DND-41 (cell line): ENCODE measurements at regions not wholly inside any gene's neighbourhood (a gene's known extent, or its start where the extent isn't known, plus 50 kb on each side); places are given as distances from the start of the nearest gene placed in this dataset.
"Not testable (repeated sequence)": the region's sequence is repeated elsewhere in the genome, so short reads cannot be mapped to it uniquely, and the experiment has no call there.

ENCODE experiments used
- ATAC-seq: fragments of 200-7000 bp; cut with Tn5 transposase; 3 replicates; pipeline ENCODE4 v1.9.1; 2021; ENCODE audit warnings: low read depth; ENCODE audit not compliant: insufficient read depth
- DNase-seq: peaks from one replicate; pipeline ENCODE4 v3.0.0-alpha.2; 2020
- H2AFZ ChIP-seq: 2 replicates; pipeline ENCODE4 v1.6.0; 2012; ENCODE audit warnings: low read depth, low read length
- H3K27ac ChIP-seq: 2 replicates; pipeline ENCODE4 v1.5.1; 2012; ENCODE audit warnings: low read length, inconsistent platforms
- H3K27me3 ChIP-seq: fragments of 200-600 bp; sonication (generic); 2 replicates; pipeline ENCODE4 v1.6.0; 2012; ENCODE audit warnings: low read length, mild to moderate bottlenecking, inconsistent platforms; ENCODE audit not compliant: insufficient read depth, poor library complexity
- H3K36me3 ChIP-seq: 2 replicates; pipeline ENCODE4 v1.5.1; 2012; ENCODE audit warnings: low read length, inconsistent platforms; ENCODE audit not compliant: insufficient read depth
- H3K4me1 ChIP-seq: 2 replicates; pipeline ENCODE4 v1.5.1; 2012; ENCODE audit warnings: mild to moderate bottlenecking, low read length; ENCODE audit not compliant: insufficient read depth
- H3K4me2 ChIP-seq: 2 replicates; pipeline ENCODE4 v1.6.0; 2012; ENCODE audit warnings: mild to moderate bottlenecking, moderate library complexity, low read length, inconsistent platforms; ENCODE audit not compliant: insufficient read depth
- H3K4me3 ChIP-seq, 2 experiments: fragments of 200-600 bp in 1 of 2; shearing (Covaris generic) in 1 of 2; 2 replicates each; pipeline ENCODE4 v1.5.1; 2012 to 2016; ENCODE audit warnings: inconsistent platforms in 2 of 2, low read length in 2 of 2, mild to moderate bottlenecking in 2 of 2, low read depth in 1 of 2, moderate library complexity in 1 of 2
- H3K79me2 ChIP-seq: 2 replicates; pipeline ENCODE4 v1.6.0; 2012; ENCODE audit warnings: low read length, inconsistent platforms; ENCODE audit not compliant: insufficient read depth
- H3K9ac ChIP-seq: 2 replicates; pipeline ENCODE4 v1.6.0; 2012; ENCODE audit warnings: low read depth, mild to moderate bottlenecking, inconsistent platforms, low read length, moderate library complexity
- H3K9me3 ChIP-seq: 2 replicates; pipeline ENCODE4 v1.5.1; 2012; ENCODE audit warnings: low read length, moderate library complexity, mild to moderate bottlenecking, inconsistent platforms; ENCODE audit not compliant: insufficient read depth, severe bottlenecking
- H4K20me1 ChIP-seq: 2 replicates; pipeline ENCODE4 v1.6.0; 2012; ENCODE audit warnings: low read length; ENCODE audit not compliant: insufficient read depth
- EZH2 ChIP-seq: IDR thresholded peaks from 3 replicates; pipeline ENCODE4 v1.6.1; 2012; ENCODE audit warnings: borderline replicate concordance, low read depth, mild to moderate bottlenecking, moderate library complexity, low read length, inconsistent platforms; ENCODE audit not compliant: severe bottlenecking
- TF ChIP-seq, protein P1 (sequence below): IDR thresholded peaks from 2 replicates; pipeline ENCODE4 v1.5.1; 2012; ENCODE audit warnings: borderline replicate concordance, low read length, moderate library complexity, mild to moderate bottlenecking; ENCODE audit not compliant: poor library complexity, severe bottlenecking; ENCODE audit errors: extremely low read depth

DNA sequence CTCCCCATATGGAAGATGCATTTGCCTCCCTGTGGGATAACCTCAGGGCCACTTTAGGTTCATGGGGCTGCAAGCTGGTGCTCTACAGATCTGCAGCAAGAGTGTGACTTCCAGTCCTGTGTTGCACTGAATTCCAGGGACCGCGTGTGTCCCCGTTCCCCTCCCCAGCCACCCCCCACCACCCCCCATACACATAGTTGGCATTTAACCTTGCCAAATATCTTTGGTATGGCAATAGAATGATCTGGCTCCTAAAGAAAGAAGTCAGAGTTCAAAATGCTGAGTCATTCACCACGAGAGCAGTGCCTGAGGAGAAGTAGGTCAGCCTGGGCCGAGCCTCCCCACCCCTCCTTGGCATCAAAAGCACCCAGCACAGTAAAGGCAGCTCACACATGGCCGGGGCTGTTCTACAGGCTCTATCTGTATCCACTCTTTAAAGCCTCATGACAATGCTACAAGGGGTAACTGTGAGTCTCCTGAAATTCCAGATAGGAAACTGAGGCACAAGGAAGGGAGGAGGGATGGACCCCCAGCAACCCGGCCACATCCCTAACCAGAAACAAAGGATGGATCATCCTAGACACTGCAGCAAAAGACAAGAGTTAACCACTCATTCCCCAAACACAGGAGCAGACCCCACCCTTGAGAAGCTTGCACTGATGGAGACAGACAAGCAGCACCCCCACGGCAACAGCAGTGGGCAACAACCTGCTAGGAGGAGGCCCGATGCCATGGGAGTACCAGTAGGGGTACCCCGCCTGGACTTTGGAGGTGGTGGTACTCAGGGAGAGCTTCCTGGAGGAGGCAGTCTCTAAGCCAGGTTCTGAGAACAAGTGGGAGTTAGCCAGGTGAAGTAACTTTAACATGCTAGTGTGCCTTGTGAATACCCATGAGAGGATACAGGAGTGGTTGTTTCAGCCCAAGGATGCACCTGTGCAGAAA lies 70.3 kb upstream of the NANOS1 start:
- Histone ChIP-seq H3K79me2 (no peaks in the 10 kb centered on the region), H3K9ac (no peak overlapping the region), H3K27me3 (no peaks in the 10 kb centered on the region), H3K36me3 (no peaks in the 10 kb centered on the region), H2AFZ (no peak overlapping the region), H3K4me1 (peaks cover 11% of the 10 kb centered on the region), H3K27ac (no peak overlapping the region), H4K20me1 (no peaks in the 10 kb centered on the region), H3K9me3 (no peaks in the 10 kb centered on the region), H3K4me2 (no peak overlapping the region), H3K4me3 (no peak overlapping the region)
- DNase-seq: peak; percentile 63
- ATAC-seq: peak; percentile 95
- TF ChIP-seq, protein P1, sequence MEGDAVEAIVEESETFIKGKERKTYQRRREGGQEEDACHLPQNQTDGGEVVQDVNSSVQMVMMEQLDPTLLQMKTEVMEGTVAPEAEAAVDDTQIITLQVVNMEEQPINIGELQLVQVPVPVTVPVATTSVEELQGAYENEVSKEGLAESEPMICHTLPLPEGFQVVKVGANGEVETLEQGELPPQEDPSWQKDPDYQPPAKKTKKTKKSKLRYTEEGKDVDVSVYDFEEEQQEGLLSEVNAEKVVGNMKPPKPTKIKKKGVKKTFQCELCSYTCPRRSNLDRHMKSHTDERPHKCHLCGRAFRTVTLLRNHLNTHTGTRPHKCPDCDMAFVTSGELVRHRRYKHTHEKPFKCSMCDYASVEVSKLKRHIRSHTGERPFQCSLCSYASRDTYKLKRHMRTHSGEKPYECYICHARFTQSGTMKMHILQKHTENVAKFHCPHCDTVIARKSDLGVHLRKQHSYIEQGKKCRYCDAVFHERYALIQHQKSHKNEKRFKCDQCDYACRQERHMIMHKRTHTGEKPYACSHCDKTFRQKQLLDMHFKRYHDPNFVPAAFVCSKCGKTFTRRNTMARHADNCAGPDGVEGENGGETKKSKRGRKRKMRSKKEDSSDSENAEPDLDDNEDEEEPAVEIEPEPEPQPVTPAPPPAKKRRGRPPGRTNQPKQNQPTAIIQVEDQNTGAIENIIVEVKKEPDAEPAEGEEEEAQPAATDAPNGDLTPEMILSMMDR: no peak

DNA sequence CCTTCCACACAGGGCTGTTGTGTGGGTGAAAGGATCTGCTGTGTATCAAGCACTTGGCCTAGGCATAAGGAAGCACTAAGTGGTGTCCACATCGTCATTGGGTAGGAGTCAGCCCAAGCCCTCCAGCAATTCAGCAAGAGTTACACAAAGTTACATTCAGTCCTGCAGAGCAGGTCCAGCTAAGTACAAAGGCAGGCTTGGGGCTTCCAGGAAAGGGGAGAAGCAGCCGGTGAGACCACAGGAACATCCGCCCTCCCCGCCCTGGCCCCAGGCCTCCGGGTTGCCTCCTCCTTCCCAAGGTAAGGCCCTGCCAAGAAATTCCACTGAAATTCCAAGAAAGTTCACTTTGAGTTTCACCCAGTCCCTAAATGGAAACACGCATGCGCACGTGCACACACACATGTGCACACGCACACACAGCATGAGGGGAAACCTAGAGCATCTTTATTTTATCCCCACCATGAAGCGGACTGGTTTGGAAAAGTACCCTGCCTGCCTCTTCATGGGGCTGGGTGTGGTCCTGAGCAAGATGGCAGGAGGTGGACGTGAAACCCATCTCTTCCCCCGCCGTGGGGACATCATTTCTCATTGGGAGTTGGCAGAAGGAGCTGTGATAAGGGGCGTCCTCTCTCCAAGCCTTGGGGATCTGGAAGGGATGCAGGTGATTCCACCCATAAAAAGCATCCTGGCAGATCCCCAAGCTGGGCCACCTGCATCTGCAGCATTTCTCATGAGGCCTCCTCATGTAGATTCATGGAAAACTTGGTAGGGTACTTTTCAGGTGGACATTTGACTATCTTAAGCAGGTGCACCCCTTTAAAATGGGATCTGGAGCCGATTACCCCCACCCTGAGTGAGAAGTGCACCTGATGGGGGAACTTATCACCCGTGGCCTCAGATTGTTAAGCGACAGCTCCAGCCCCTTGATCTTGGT lies 69.1 kb upstream of the NANOS1 start:
- H2AFZ ChIP-seq: no peak overlapping the region
- H3K27ac ChIP-seq: no peak overlapping the region

DNA sequence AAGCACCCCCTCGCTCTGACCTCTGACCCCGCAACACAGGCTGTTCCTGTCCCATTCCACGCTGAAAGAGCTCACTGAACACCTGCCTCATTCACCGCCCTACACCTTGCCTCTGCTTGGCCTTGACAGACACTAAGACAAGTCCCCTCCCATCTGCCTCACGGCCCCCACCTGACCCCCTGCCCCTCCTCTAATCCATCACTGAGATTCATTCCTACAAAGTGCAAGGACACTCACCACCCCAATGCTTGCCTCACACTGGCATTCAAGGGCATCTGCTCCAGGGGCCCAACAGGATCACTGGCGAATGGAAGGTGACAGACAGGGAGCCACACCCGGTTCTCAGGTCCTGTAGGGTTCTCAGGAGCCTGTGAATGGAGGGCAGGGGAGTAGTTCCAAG lies 68.1 kb upstream of the NANOS1 start:
- DNase-seq: no peak
- H3K9me3 ChIP-seq: no peaks in the 10 kb centered on the region
- H3K36me3 ChIP-seq: no peaks in the 10 kb centered on the region
- no peak overlapping the region for H3K4me2 ChIP-seq
- H3K27ac ChIP-seq: no peak overlapping the region
- TF ChIP-seq, protein P1: no peak
- no peak for TF ChIP-seq EZH2
- H3K4me1 ChIP-seq: peaks cover 11% of the 10 kb centered on the region
- H3K4me3 ChIP-seq: no peak overlapping the region
- no peak overlapping the region for H2AFZ ChIP-seq
- H3K9ac ChIP-seq: no peak overlapping the region
- H4K20me1 ChIP-seq: no peaks in the 10 kb centered on the region
- no peak for ATAC-seq
- no peaks in the 10 kb centered on the region for H3K79me2 ChIP-seq
- H3K27me3 ChIP-seq: no peaks in the 10 kb centered on the region

More for the DNA sequence above, 69.1 kb upstream of the NANOS1 start:
- no peaks in the 10 kb centered on the region for H4K20me1 ChIP-seq
- TF ChIP-seq EZH2: no peak
- no peaks in the 10 kb centered on the region for H3K9me3 ChIP-seq
- peaks cover 11% of the 10 kb centered on the region for H3K4me1 ChIP-seq
- H3K4me2 ChIP-seq: no peak overlapping the region
- ATAC-seq (no peak), DNase-seq (no peak)
- no peaks in the 10 kb centered on the region for H3K79me2 ChIP-seq
- no peaks in the 10 kb centered on the region for H3K27me3 ChIP-seq
- no peak overlapping the region for H3K9ac ChIP-seq
- H3K36me3 ChIP-seq: no peaks in the 10 kb centered on the region
- H3K4me3 ChIP-seq: no peak overlapping the region

DNA sequence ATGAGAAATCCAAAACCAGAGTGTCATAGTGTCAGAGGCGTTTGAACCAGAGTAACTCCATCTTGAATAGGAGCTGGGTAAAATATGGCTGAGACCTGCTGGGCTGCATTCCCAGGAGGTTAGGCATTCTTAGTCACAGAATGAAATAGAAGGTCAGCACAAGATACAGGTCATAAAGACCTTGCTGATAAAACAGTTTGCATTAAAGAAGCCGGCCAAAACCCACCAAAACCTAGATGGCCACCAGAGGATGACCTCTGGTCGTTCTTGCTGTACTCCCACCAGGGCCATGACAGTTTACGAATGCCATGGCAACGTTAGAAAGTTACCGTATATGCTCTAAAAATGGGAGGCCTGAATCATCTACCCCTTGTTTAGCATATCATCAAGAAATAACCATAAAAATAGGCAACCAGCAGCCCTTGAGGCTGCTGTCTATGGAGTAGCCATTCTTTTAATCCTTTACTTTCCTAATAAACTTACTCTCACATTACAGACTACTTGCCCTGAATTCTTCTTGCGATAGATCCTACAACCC lies 67.1 kb upstream of the NANOS1 start:
- not testable (repeated sequence) for H3K4me2 ChIP-seq, H3K79me2 ChIP-seq, H3K27me3 ChIP-seq, H3K27ac ChIP-seq, H3K36me3 ChIP-seq, H3K9me3 ChIP-seq, H4K20me1 ChIP-seq, H3K9ac ChIP-seq, H3K4me3 ChIP-seq, ATAC-seq, H2AFZ ChIP-seq, DNase-seq
- H3K4me1 ChIP-seq: peaks cover 11% of the 10 kb centered on the region
